Uterus (tissue), 2 donors: ENCODE measurements at regions not wholly inside any gene's neighbourhood (a gene's known extent, or its start where the extent isn't known, plus 50 kb on each side); places are given as distances from the start of the nearest gene placed in this dataset.

Experiments used
- CTCF ChIP-seq, 4 experiments: fragments of 200-600 bp in 2 of 4; fragments of 450-650 bp in 2 of 4; sonication (generic) in 2 of 4; IDR thresholded peaks; one replicate each; pipeline ENCODE4 v1.5.1; 2016 to 2019; ENCODE audit warnings: antibody characterized with exemption in 4 of 4, mild to moderate bottlenecking in 2 of 4, moderate library complexity in 1 of 4
- POLR2A ChIP-seq, 2 donors: fragments of 450-650 bp; IDR thresholded peaks; one replicate each; pipeline ENCODE4 v1.6.1; 2016; ENCODE audit warnings: antibody characterized with exemption in 2 of 2, mild to moderate bottlenecking in 1 of 2, moderate library complexity in 1 of 2

- no peak for TF ChIP-seq CTCF (IDR thresholded peaks at IDR 0.05)
- TF ChIP-seq POLR2A (IDR thresholded peaks at IDR 0.05), result no peak
Measured at GRCh38 chr3:117735481-117736101, 1026.0 kb downstream of the TUSC7 start.
